ENCODE measurements at regions not wholly inside any gene's neighbourhood (a gene's known extent, or its start where the extent isn't known, plus 50 kb on each side); places are given as distances from the start of the nearest gene placed in this dataset.

DNA sequence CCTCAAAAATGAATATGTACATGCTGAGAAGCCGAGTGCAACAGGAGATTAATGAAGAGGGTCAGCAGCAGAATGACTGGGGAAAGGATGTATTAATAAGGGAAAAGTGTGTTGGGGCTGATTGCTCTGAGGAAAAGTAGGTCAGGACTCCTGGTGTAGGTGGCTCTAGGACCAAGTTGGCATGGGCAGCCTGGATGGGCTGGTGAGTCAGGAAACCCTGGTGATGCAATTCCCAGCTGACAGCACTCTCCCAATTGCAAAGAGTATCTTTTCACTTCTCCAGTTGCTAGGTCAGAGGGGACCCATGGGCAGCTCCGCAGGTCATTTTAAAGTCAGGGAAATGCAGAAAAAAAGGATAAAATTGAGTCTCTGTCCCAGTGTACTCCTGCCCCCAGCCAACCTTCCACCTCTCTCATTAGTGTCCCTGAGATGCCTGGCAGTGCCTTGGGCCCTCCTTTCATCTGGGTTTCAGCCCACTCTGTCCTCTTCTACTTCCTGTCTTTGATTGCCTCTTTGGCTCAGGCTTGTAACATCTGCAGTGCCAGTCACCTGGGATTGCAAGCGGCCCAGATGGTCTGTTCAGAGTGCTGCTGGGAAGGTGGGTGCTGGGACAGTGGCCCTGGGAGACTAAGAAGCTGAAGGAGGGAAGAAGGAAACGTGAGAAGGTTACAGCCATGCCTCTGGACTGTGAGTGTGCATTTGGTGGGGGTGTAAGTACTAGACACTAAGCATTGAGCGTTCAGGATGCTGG is 2177.2 kb downstream of the TP53TG3F start:
- H3K27me3 ChIP-seq (ENCODE audit: control insufficient read depth in 3 of 3, insufficient read depth in 3 of 3, low read length in 2 of 3) = no peaks in the 10 kb centered on the region
- DNase-seq = no peak
- peaks cover 0 to 46% (median 7%) of the 10 kb centered on the region in 4 donors for H3K9me3 ChIP-seq (ENCODE audit: control insufficient read depth in 4 of 4, insufficient read depth in 3 of 4, low read length in 3 of 4)
- no peak overlapping the region for H3K9ac ChIP-seq (ENCODE audit: insufficient read depth in 1 of 2, low read length in 2 of 2)
- H3K4me3 ChIP-seq = no peak overlapping the region
- 44 to 52% methylated on average over 5 of the region's 5 CpGs for WGBS, 2 donors
- no peak for ATAC-seq (ENCODE audit: insufficient read depth, low FRiP score)
- TF ChIP-seq, protein P1, sequence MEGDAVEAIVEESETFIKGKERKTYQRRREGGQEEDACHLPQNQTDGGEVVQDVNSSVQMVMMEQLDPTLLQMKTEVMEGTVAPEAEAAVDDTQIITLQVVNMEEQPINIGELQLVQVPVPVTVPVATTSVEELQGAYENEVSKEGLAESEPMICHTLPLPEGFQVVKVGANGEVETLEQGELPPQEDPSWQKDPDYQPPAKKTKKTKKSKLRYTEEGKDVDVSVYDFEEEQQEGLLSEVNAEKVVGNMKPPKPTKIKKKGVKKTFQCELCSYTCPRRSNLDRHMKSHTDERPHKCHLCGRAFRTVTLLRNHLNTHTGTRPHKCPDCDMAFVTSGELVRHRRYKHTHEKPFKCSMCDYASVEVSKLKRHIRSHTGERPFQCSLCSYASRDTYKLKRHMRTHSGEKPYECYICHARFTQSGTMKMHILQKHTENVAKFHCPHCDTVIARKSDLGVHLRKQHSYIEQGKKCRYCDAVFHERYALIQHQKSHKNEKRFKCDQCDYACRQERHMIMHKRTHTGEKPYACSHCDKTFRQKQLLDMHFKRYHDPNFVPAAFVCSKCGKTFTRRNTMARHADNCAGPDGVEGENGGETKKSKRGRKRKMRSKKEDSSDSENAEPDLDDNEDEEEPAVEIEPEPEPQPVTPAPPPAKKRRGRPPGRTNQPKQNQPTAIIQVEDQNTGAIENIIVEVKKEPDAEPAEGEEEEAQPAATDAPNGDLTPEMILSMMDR (IDR thresholded peaks at IDR 0.05; ENCODE audit: control extremely low read depth, extremely low read depth) = no peak
- H3K36me3 ChIP-seq (ENCODE audit: control insufficient read depth in 4 of 4, insufficient read depth in 4 of 4, low read length in 4 of 4) = no peaks in the 10 kb centered on the region
- no peak overlapping the region for H3K27ac ChIP-seq (ENCODE audit: low read depth in 1 of 2, low read length in 1 of 2)
- H3K4me1 ChIP-seq (ENCODE audit: control insufficient read depth in 5 of 5, insufficient read depth in 5 of 5, low read length in 5 of 5) = no peaks in the 10 kb centered on the region

DNA sequence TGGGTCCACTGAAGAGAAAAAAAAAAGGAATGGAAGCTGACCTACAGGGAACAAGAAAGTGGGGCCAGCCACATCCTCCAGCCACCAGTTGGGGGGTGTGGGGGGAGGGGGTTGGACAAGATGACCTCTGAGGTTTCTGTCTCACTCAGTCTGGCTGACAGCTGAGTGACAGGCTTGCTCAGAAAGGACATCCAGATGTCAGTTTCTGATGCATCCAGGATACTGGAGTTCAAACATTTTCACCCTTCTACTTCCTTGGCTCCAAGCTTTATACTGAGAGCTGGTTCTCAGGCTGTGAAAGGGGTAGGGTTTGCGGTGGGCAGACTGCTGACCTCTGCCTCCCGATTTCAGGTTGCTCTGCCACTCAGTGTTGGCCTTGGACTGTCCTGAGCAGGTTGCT is 2178.3 kb downstream of the TP53TG3F start:
- Histone ChIP-seq H3K27ac (ENCODE audit: low read depth in 1 of 2, low read length in 1 of 2) (no peak overlapping the region), H3K9ac (ENCODE audit: insufficient read depth in 1 of 2, low read length in 2 of 2) (no peak overlapping the region), H3K27me3 (ENCODE audit: control insufficient read depth in 3 of 3, insufficient read depth in 3 of 3, low read length in 2 of 3) (no peaks in the 10 kb centered on the region), H3K4me1 (ENCODE audit: control insufficient read depth in 5 of 5, insufficient read depth in 5 of 5, low read length in 5 of 5) (no peaks in the 10 kb centered on the region), H3K4me3 (no peak overlapping the region), H3K9me3 (ENCODE audit: control insufficient read depth in 4 of 4, insufficient read depth in 3 of 4, low read length in 3 of 4) (peaks cover 0 to 44% (median 7%) of the 10 kb centered on the region in 4 donors), H3K36me3 (ENCODE audit: control insufficient read depth in 4 of 4, insufficient read depth in 4 of 4, low read length in 4 of 4) (no peaks in the 10 kb centered on the region)
- WGBS, 2 donors = 49 to 58% methylated on average over 2 of the region's 2 CpGs
- TF ChIP-seq, protein P1 (IDR thresholded peaks at IDR 0.05; ENCODE audit: control extremely low read depth, extremely low read depth) = no peak
- DNase-seq = no peak
- no peak for ATAC-seq (ENCODE audit: insufficient read depth, low FRiP score)

DNA sequence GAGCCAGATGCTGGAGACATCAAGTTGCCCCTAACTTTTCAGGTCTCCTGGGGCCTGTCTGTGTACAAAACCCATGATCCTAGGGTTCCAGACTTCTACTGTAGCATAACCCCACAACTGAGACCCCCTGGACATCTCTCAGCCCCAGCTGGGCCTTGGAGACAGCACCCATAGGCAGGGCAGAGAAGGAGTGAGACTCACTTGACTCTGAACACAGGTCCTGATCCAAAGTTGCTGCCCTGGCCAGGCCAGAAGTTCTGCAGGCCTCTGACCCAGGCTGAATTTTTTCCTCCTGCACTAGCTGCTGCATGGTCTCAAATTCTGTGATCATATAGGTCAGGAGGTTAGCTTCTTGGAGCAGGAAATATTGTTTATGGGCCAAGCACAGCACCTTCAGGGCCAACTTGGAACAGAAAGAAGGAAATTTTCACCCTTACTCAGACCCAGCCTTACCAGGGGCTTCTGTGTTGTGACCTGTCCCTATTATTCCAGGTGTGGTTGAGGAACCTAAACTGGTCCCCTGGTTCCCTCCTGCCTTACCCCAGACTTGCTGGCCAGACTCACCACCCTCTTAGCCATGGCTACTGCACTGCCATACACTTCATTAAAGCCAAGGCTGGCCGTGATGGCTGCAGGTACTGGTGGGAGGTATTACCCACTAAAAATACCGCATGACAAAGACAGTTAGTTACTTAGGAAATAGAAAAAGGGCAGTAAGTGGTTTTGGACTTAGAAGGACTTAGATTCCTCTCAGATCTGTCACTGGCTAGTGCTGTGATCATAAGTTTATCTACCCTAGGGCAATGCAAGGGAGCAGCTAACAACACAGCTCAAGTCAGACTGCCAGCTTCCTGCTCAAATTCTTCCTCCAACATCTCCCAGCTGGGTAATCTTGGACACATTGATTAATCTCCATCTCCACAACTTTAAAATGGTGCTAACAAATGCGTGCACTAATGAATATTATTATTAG is 2180.1 kb downstream of the TP53TG3F start:
- WGBS, 2 donors = 41 to 47% methylated on average over 3 of the region's 3 CpGs
- no peaks in the 10 kb centered on the region for H3K4me1 ChIP-seq (ENCODE audit: control insufficient read depth in 5 of 5, insufficient read depth in 5 of 5, low read length in 5 of 5)

More for the DNA sequence above, 2180.1 kb downstream of the TP53TG3F start:
- Histone ChIP-seq H3K36me3 (ENCODE audit: control insufficient read depth in 4 of 4, insufficient read depth in 4 of 4, low read length in 4 of 4) (no peaks in the 10 kb centered on the region), H3K27me3 (ENCODE audit: control insufficient read depth in 3 of 3, insufficient read depth in 3 of 3, low read length in 2 of 3) (no peaks in the 10 kb centered on the region), H3K9me3 (ENCODE audit: control insufficient read depth in 4 of 4, insufficient read depth in 3 of 4, low read length in 3 of 4) (peaks cover 0 to 41% (median 11%) of the 10 kb centered on the region in 4 donors), H3K27ac (ENCODE audit: low read depth in 1 of 2, low read length in 1 of 2) (no peak overlapping the region), H3K9ac (ENCODE audit: insufficient read depth in 1 of 2, low read length in 2 of 2) (no peak overlapping the region), H3K4me3 (no peak overlapping the region)
- ATAC-seq (ENCODE audit: insufficient read depth, low FRiP score) (no peak), DNase-seq (no peak)
- TF ChIP-seq, protein P1 (IDR thresholded peaks at IDR 0.05; ENCODE audit: control extremely low read depth, extremely low read depth) = no peak
